HG02943 (cell line): ENCODE measurements at regions not wholly inside any gene's neighbourhood (a gene's known extent, or its start where the extent isn't known, plus 50 kb on each side); places are given as distances from the start of the nearest gene placed in this dataset.
"Not testable (repeated sequence)": the region's sequence is repeated elsewhere in the genome, so short reads cannot be mapped to it uniquely, and the experiment has no call there.

Experiments used
- ATAC-seq: cut with Tn5 transposase; IDR thresholded peaks from one replicate; pipeline ENCODE4 v1.9.1; 2021; ENCODE audit warnings: mild to moderate bottlenecking, low read depth, moderate library complexity; ENCODE audit not compliant: unreplicated experiment

GRCh38 chr1:70490153-70490552 lies 79.1 kb downstream of the CTH start:
- ATAC-seq, result no peak

DNA sequence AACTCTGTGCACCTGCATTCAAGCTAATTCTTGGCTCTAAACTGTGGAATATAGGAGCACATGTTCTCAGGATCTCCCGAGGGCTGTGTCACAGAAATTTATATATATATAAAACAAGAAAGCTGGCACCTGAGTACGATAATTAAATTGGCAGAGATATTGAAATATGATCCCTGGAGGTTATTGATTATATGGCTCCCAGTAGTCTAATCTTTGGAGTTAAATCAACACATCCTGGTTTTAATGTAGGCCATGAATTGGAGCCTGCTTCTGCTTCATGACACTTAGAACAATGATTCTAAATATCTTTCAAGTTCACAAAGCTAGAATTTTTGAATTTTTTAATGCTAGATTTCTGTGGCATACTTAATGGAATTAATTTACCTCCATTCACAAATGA lies 84.3 kb downstream of the CTH start:
- no peak for ATAC-seq

- ATAC-seq, result no peak
Measured at GRCh38 chr1:70496181-70496580, 85.1 kb downstream of the CTH start.

DNA sequence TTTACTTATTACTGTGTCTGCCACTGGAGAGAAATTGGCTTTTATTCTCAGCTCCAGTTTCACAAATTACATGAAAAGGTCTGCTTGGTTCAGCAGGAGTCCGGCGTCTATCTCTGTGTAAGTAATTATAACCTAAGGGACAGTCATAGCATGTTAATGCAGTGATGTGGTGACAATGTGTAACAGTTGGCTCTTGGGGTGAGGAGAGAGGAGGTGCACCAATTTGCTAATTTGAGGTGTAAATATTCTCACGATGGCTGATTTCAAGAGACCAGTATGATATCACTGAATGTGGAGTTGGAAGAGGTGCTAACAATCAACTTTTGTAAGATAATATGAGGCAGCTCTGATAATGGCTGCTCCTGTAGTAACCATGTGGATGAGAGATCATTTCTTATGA lies 86.1 kb downstream of the CTH start:
- ATAC-seq, result no peak

DNA sequence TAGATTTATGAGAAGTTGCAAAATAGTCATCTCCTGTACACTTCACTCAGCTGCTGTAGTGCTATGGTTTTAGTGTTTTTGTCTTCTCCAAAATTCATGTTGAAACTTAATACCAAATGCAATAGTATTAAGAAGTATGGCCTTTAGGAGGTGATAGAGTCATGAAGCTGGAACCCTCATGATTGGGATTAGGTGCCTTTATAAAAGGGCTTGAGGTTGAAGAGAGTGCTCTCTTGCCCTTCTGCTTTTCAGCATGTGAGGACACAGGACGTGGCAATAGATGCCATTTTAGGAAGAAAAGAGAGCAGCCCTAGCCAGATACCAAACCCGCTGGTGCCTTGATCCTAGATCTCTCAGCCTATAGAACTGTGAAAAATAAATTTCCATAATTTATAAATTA lies 87.6 kb downstream of the CTH start:
- ATAC-seq, result no peak

DNA sequence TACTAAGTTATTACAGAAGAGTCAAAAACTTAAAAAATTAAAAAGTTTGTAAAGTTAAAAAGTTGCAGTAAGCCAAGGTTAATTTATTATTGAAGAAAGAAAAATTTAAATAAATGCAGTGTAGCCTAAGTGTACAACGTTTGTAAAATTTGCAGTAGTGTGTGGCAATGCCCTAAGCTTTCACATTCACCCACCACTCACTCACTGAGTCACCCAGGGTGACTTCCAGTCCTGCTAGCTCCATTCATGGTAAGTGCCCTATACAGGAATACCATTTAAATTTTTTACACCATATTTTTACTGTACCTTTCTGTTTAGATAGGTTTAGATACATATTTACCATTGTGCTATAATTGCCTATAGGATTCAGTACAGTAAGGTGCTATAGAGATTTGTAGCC lies 88.6 kb downstream of the CTH start:
- ATAC-seq, result no peak

GRCh38 chr1:70503358-70503757 lies 92.3 kb downstream of the CTH start:
- ATAC-seq, result no peak

DNA sequence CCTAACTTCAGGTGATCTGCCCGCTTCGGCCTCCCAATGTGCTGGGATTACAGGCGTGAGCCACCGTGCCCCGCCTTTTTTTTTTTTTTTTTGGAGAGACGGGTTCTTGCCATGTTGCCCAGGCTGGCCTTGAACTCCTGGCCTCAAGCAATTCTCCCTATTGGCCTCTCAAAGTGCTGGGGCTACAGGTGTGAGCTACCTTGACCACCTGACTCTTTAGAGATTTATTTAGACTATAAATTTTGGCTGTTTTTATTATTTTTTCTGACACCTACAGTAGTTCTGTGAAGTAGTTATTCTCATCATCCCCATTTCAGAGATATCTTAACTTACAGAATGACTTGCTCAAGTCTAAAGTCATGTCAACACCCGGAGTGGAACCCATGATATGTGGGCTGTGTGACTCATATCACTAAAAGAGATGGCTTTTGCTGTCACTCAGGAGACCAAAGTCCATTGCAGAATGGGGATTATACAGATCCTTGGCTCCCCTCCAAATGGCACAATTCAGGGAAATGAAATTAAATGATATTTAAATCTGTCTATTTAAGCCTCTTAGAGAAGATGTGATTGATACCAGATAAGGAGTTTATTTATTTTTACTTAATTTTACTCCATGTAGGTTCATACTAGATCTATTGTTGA lies 93.2 kb downstream of the CTH start:
- peak; percentile 91 for ATAC-seq

GRCh38 chr1:70504821-70505193 lies 93.7 kb downstream of the CTH start:
- peak; percentile 15 for ATAC-seq

DNA sequence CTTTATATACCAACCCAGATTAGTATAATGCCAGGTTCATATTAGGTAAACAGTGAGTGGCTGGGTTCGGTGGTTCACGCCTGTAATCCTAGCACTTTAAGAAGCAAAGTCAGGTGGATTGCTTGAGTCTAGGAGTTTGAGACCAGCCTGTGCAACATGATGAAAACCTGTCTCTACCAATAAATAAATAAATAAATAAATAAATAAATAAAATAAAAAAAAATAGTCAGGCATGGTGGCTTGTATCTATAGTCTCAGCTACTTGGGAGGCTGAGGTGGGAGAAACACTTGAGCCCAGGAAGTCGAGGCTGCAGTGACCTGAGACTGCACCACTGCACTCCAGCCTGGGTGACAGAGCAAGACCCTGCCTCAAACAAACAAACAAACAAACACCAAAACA lies 96.9 kb downstream of the CTH start:
- ATAC-seq, result not testable (repeated sequence)

GRCh38 chr1:70509996-70510876 lies 99.2 kb downstream of the CTH start:
- ATAC-seq, result peak; percentile 92

- peak; percentile 60 for ATAC-seq
Measured at GRCh38 chr1:70517444-70517843, 106.4 kb downstream of the CTH start.

DNA sequence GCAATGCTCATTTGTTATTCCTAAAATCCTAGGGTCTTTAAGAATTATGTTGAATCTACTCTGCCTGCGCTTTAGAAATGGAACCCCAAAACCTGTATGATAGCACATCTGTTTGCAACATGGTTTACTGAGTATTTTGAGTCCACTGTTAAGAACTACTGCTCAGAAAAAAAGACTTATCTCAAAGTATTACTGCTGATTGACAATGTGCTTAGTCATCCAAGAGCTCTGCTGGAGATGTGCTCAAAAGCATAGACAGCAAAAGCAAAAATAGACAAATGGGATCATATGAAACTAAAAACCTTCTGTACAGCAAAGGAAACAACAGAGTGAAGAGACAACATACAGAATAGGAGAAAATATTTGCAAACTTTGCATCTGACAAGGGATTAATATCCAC lies 107.0 kb downstream of the CTH start:
- ATAC-seq, result peak; percentile 17

DNA sequence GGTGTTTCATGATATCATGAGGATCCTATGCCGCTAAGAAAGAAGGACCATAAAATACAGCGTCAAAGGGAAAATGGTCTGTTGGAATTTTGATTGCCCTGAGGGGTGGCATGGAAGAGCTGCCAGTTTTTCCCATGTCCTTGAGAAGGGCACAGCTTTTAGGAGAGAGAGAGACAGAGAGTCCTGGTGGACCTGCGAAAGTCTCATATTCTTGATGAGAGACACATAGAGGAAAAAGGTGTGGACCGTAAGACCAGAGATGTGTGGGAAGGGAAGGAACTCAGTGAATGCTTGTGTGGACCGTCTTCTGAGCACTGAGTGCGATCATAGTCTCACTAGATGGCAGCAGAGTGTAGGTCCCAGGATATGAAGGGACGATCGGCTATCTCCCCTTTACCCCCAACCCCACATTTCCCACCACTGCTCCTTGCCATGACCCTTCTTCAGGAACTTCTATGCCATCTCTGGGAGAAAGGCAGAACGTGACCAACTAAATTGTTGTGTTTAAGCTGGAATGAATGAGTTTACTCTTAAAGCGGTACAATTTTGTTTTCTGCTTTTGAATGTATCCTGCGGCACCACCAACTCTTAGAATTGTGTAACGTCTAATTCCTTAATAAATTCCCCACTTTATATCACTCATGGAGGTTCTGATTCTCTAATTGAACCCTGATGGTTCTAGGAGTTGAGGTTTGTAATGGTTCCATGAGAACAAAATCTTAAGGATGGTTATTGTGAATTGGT lies 117.7 kb downstream of the CTH start:
- ATAC-seq, result no peak

GRCh38 chr1:70536708-70537366 lies 125.8 kb downstream of the CTH start:
- no peak for ATAC-seq

GRCh38 chr1:70537788-70538187 lies 126.7 kb downstream of the CTH start:
- ATAC-seq, result no peak

GRCh38 chr1:70542030-70542429 lies 131.0 kb downstream of the CTH start:
- ATAC-seq, result no peak

- ATAC-seq, result no peak
Measured at GRCh38 chr1:70542856-70543255, 131.8 kb downstream of the CTH start.

DNA sequence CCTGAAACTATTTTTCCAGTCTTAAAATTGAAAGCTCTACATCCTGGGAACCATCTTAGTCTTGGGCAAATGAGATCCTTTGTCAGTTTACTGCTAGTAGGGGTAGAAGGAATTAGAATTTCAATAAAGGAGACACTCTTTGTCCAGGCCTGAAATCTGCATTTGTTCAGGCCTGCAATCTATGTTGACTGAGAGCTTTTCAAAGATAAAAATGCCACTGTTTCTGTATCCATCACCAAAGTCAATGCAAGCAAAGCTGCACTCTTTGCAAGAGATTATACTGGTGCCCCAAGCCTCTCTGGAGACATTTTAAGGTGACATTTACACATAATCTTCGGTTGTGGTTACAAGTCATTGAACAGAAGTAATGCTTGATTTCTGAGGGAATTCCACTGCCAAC lies 135.7 kb downstream of the CTH start:
- no peak for ATAC-seq

GRCh38 chr1:70552662-70553566 lies 141.8 kb downstream of the CTH start:
- no peak for ATAC-seq
